DOHH2 (cell line): ENCODE measurements at regions not wholly inside any gene's neighbourhood (a gene's known extent, or its start where the extent isn't known, plus 50 kb on each side); places are given as distances from the start of the nearest gene placed in this dataset.
"Not testable (repeated sequence)": the region's sequence is repeated elsewhere in the genome, so short reads cannot be mapped to it uniquely, and the experiment has no call there.

Source experiments
- EZH2phosphoT487 ChIP-seq: fragments of 200-600 bp; sonication (generic); IDR thresholded peaks from 2 replicates; pipeline ENCODE4 v1.6.1; 2017; ENCODE audit warnings: borderline replicate concordance, mild to moderate bottlenecking, antibody characterized with exemption, low read length, moderate library complexity, mixed read lengths
- TF ChIP-seq, protein P1 (sequence below): fragments of 200-600 bp; sonication (generic); IDR thresholded peaks from one replicate; pipeline ENCODE4 v1.5.1; 2014; ENCODE audit warnings: antibody characterized with exemption, mild to moderate bottlenecking, low read depth, low read length; ENCODE audit not compliant: poor library complexity, severe bottlenecking

DNA sequence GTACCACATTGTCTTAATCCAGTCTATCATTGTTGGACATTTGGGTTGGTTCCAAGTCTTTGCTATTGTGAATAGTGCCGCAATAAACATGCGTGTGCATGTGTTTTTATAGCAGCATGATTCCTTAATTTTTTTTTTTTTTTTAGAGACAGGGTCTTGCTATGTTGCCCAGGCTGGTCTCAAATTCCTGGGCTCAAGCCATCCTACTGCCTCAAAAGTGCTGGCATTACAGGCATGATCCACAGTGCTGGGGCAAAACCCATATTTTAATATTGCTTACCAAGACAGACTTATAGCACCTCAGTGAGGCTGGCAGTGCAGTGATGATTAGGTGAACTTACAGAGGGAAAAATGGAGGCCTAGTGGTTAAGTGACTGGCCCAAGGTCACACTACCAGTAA, 116.5 kb upstream of the CDYL start:
- TF ChIP-seq, protein P1, sequence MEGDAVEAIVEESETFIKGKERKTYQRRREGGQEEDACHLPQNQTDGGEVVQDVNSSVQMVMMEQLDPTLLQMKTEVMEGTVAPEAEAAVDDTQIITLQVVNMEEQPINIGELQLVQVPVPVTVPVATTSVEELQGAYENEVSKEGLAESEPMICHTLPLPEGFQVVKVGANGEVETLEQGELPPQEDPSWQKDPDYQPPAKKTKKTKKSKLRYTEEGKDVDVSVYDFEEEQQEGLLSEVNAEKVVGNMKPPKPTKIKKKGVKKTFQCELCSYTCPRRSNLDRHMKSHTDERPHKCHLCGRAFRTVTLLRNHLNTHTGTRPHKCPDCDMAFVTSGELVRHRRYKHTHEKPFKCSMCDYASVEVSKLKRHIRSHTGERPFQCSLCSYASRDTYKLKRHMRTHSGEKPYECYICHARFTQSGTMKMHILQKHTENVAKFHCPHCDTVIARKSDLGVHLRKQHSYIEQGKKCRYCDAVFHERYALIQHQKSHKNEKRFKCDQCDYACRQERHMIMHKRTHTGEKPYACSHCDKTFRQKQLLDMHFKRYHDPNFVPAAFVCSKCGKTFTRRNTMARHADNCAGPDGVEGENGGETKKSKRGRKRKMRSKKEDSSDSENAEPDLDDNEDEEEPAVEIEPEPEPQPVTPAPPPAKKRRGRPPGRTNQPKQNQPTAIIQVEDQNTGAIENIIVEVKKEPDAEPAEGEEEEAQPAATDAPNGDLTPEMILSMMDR: not testable (repeated sequence)
- not testable (repeated sequence) for TF ChIP-seq EZH2phosphoT487
